Calu3 (cell line): ENCODE measurements at regions not wholly inside any gene's neighbourhood (a gene's known extent, or its start where the extent isn't known, plus 50 kb on each side); places are given as distances from the start of the nearest gene placed in this dataset.
"Not testable (repeated sequence)": the region's sequence is repeated elsewhere in the genome, so short reads cannot be mapped to it uniquely, and the experiment has no call there.

Source experiments
- BruUV-seq: library from RNA; stranded (reverse); fragments of 400-500 nt; replicated peaks from 2 replicates; lab custom pipeline; 2021; lab: Mats Ljungman, UMichigan
- CTCF ChIA-PET: fragments of 300-600 bp; sonication (Branson Sonifier 250); formaldehyde crosslinking; loops from one replicate; lab custom pipeline; 2022; ENCODE audit warnings: antibody characterized with exemption; lab: Charles Lee
- DNase-seq: peaks from one replicate; pipeline ENCODE4 v3.0.0; 2022
- H3K27ac Mint-ChIP-seq: one replicate; pipeline ENCODE4 v1.8.0; 2022; ENCODE audit warnings: mixed read lengths; ENCODE audit not compliant: unreplicated experiment
- H3K27me3 Mint-ChIP-seq: one replicate; pipeline ENCODE4 v1.8.0; 2022; ENCODE audit warnings: mixed read lengths; ENCODE audit not compliant: unreplicated experiment
- H3K36me3 Mint-ChIP-seq: one replicate; pipeline ENCODE4 v1.8.0; 2022; ENCODE audit warnings: mild to moderate bottlenecking, moderate library complexity, mixed read lengths; ENCODE audit not compliant: insufficient read depth, unreplicated experiment
- H3K4me1 Mint-ChIP-seq: one replicate; pipeline ENCODE4 v1.8.0; 2022; ENCODE audit warnings: mild to moderate bottlenecking, low read depth, mixed read lengths; ENCODE audit not compliant: unreplicated experiment
- H3K4me3 Mint-ChIP-seq: one replicate; pipeline ENCODE4 v1.8.0; 2022; ENCODE audit warnings: mild to moderate bottlenecking, low read depth, moderate library complexity, mixed read lengths; ENCODE audit not compliant: unreplicated experiment
- H3K9me3 Mint-ChIP-seq: one replicate; pipeline ENCODE4 v1.8.0; 2022; ENCODE audit warnings: low read depth, mixed read lengths; ENCODE audit not compliant: unreplicated experiment
- intact Hi-C: fragments of 100-400 bp; cut with micrococcal nuclease; formaldehyde crosslinking; loops from one replicate; pipeline ENCODE4 v1.10.0; 2022; ENCODE audit not compliant: unreplicated experiment
- TF ChIP-seq, protein P1 (sequence below): fragments of 200-600 bp; IDR thresholded peaks from one replicate; pipeline ENCODE4 v1.8.0; 2022; ENCODE audit warnings: antibody characterized with exemption; ENCODE audit not compliant: unreplicated experiment

DNA sequence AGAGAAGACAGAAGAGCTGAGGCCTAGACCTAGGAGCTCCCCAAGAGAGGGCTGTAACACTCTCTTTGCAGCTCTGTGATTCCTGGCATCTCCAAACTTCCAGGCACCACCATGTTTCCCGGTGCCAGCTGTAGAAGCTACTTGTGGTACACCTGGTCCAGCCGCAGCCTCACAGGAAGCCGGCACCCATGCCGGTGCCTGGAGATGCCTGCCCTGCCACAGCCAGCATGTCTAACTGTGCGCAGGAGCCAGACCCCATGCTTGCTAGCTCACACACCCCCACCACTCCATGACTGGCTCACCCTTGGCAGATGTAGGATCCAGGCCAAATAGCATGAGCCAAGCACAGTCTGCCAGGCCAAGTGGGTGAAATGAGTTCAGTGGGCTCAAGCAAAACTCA, 211.7 kb upstream of the GNAI1 start:
- CTCF ChIA-PET = no interaction called here
- Mint-ChIP-seq H3K9me3 (peaks cover 6% of the 10 kb centered on the region), H3K27me3 (no peaks in the 10 kb centered on the region), H3K4me1 (no peaks in the 10 kb centered on the region), H3K36me3 (no peaks in the 10 kb centered on the region), H3K4me3 (no peak overlapping the region), H3K27ac (no peak overlapping the region)
- intact Hi-C loops = no loop called here
- TF ChIP-seq, protein P1, sequence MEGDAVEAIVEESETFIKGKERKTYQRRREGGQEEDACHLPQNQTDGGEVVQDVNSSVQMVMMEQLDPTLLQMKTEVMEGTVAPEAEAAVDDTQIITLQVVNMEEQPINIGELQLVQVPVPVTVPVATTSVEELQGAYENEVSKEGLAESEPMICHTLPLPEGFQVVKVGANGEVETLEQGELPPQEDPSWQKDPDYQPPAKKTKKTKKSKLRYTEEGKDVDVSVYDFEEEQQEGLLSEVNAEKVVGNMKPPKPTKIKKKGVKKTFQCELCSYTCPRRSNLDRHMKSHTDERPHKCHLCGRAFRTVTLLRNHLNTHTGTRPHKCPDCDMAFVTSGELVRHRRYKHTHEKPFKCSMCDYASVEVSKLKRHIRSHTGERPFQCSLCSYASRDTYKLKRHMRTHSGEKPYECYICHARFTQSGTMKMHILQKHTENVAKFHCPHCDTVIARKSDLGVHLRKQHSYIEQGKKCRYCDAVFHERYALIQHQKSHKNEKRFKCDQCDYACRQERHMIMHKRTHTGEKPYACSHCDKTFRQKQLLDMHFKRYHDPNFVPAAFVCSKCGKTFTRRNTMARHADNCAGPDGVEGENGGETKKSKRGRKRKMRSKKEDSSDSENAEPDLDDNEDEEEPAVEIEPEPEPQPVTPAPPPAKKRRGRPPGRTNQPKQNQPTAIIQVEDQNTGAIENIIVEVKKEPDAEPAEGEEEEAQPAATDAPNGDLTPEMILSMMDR = no peak
- DNase-seq = no peak
- no TSS peak for BruUV-seq

DNA sequence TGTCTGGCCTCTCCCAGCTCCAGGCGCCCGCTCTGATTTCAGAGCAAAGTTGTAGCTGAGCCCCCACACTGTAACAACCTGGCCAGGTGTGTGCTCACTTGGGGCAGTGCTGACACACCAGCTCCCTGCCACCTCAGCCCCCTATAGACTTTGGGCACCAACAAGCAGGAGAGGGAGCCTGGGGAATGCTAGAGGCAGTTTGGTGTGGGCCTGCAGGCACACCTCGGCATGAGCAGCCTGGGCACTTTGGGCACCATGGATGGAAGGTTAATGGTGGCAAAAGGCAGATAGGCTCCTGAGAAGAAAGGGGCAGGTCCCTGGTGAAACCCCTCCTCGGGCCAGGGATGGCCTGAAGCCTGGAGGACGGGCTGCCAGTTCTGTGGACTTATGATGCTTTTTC, 212.7 kb upstream of the GNAI1 start:
- H3K36me3 Mint-ChIP-seq = no peaks in the 10 kb centered on the region
- BruUV-seq = no TSS peak
- H3K4me3 Mint-ChIP-seq = no peak overlapping the region
- H3K9me3 Mint-ChIP-seq = peaks cover 6% of the 10 kb centered on the region
- no peaks in the 10 kb centered on the region for H3K4me1 Mint-ChIP-seq
- no peak for DNase-seq
- no peaks in the 10 kb centered on the region for H3K27me3 Mint-ChIP-seq
- no peak overlapping the region for H3K27ac Mint-ChIP-seq
- TF ChIP-seq, protein P1 = no peak
- intact Hi-C loops = no loop called here
- CTCF ChIA-PET = interaction anchor here (0.6 kb wide), 1 partner anchor 407 kb away, joined by 3 read pairs; no protein-coding TSS in a partner anchor

DNA sequence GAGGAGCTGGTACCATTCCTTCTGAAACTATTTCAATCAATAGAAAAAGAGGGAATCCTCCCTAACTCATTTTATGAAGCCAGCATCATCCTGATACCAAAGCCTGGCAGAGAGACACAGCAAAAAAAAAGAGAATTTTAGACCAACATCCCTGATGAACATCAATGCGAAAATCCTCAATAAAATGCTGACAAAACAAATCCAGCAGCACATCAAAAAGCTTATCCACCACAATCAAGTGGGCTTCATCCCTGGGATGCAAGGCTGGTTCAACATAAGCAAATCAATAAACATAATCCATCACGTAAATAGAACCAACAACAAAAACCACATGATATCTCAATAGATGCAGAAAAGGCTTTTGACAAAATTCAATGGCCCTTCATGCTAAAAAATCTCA, 216.0 kb upstream of the GNAI1 start:
- not testable (repeated sequence) for H3K36me3 Mint-ChIP-seq

DNA sequence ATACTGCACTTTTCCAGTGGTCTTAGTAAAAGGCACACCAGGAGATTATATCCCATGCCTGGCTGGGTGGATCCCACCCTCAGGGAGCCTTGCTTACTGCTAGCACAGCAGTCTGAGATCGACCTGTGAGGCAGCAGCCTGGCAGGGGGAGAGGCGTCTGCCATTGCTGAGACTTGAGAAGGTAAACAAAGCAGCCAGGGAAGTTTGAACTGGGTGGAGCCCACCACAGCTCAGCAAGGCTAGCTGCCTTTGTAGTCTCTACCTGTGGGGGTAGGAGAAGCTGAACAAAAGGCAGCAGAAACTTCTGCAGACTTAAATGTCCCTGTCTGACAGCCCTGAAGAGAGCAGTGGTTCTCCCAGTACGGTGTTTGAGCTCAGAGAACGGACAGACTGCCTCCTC, 219.3 kb upstream of the GNAI1 start:
- H3K27ac Mint-ChIP-seq, BruUV-seq, H3K9me3 Mint-ChIP-seq, intact Hi-C loops, H3K36me3 Mint-ChIP-seq, DNase-seq, CTCF ChIA-PET, H3K4me1 Mint-ChIP-seq, H3K4me3 Mint-ChIP-seq, H3K27me3 Mint-ChIP-seq: not testable (repeated sequence)

More for the DNA sequence above, 216.0 kb upstream of the GNAI1 start:
- CTCF ChIA-PET, DNase-seq, intact Hi-C loops, H3K27me3 Mint-ChIP-seq, H3K4me3 Mint-ChIP-seq, H3K9me3 Mint-ChIP-seq, H3K27ac Mint-ChIP-seq, H3K4me1 Mint-ChIP-seq, BruUV-seq: not testable (repeated sequence)

DNA sequence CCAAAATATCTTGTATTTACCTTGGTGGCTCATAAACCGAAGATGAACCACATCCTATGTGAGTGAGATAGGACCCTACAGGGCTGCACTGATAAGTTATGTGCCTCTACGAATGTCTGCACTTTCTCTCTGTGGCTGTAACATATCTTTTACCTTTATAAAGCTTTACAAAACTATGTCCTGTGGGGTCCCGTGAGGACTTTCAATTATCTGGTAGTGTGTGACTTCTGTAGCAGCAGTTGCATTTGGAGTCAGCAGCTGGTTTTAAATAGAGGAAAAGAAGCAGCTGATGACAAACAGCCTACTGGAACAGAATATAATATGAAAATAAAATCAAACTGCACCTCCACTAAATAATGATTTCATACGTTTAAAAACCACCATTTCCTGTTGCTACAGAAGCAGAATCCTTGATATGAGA, 222.4 kb upstream of the GNAI1 start:
- CTCF ChIA-PET = no interaction called here
- Mint-ChIP-seq H3K9me3 (no peaks in the 10 kb centered on the region), H3K4me3 (no peak overlapping the region), H3K36me3 (no peaks in the 10 kb centered on the region), H3K27me3 (no peaks in the 10 kb centered on the region), H3K27ac (no peak overlapping the region), H3K4me1 (no peaks in the 10 kb centered on the region)
- intact Hi-C loops = no loop called here
- TF ChIP-seq, protein P1 = no peak
- DNase-seq = no peak
- BruUV-seq = no TSS peak
